NCI-H2171 (cell line): ENCODE measurements at regions not wholly inside any gene's neighbourhood (a gene's known extent, or its start where the extent isn't known, plus 50 kb on each side); places are given as distances from the start of the nearest gene placed in this dataset.
A peak's percentile ranks its signal among the peaks of the same experiment; 100 is the strongest.
"Not testable (repeated sequence)": the region's sequence is repeated elsewhere in the genome, so short reads cannot be mapped to it uniquely, and the experiment has no call there.

ENCODE experiments used
- DNase-seq: peaks from one replicate; lab custom pipeline; 2025; lab: John Stamatoyannopoulos, UW

GRCh38 chr2:43071599-43072550 is 154.5 kb downstream of the ZFP36L2 start:
- no peak for DNase-seq

- no peak for DNase-seq
These were observed 155.5 kb downstream of the ZFP36L2 start for GRCh38 chr2:43070676-43071502.

- DNase-seq, result no peak
These were observed 156.4 kb downstream of the ZFP36L2 start for GRCh38 chr2:43070030-43070429.

- DNase-seq, result no peak
These were observed 157.5 kb downstream of the ZFP36L2 start for GRCh38 chr2:43068631-43069517.

GRCh38 chr2:43068041-43068533 is 158.3 kb downstream of the ZFP36L2 start:
- DNase-seq, result no peak

GRCh38 chr2:43067254-43068040 is 159.0 kb downstream of the ZFP36L2 start:
- DNase-seq, result no peak

- DNase-seq, result not testable (repeated sequence)
These were observed 159.7 kb downstream of the ZFP36L2 start for GRCh38 chr2:43066541-43067253.

- no peak for DNase-seq
These were observed 160.5 kb downstream of the ZFP36L2 start for GRCh38 chr2:43065871-43066270.

- no peak for DNase-seq
These were observed 161.4 kb downstream of the ZFP36L2 start for GRCh38 chr2:43065036-43065435.

- DNase-seq, result not testable (repeated sequence)
These were observed 163.3 kb downstream of the ZFP36L2 start for GRCh38 chr2:43063096-43063495.

- no peak for DNase-seq
These were observed 164.3 kb downstream of the ZFP36L2 start for GRCh38 chr2:43062058-43062457.

GRCh38 chr2:43060390-43061016 is 165.9 kb downstream of the ZFP36L2 start:
- DNase-seq, result no peak

- DNase-seq, result peak; percentile 78
These were observed 167.1 kb downstream of the ZFP36L2 start for GRCh38 chr2:43059183-43059897.

GRCh38 chr2:43058726-43059110 is 167.7 kb downstream of the ZFP36L2 start:
- DNase-seq, result no peak

GRCh38 chr2:43057742-43058725 is 168.4 kb downstream of the ZFP36L2 start:
- peak; percentile 16 for DNase-seq

- peak; percentile 42 for DNase-seq
These were observed 169.2 kb downstream of the ZFP36L2 start for GRCh38 chr2:43057026-43057741.

GRCh38 chr2:43055985-43056384 is 170.4 kb downstream of the ZFP36L2 start:
- DNase-seq, result no peak
